HCT116 (cell line): ENCODE measurements at regions not wholly inside any gene's neighbourhood (a gene's known extent, or its start where the extent isn't known, plus 50 kb on each side); places are given as distances from the start of the nearest gene placed in this dataset.

Experiments used
- ATAC-seq: fragments of 200-7000 bp; cut with Tn5 transposase; 2 replicates; pipeline ENCODE4 v1.9.1; 2020; ENCODE audit warnings: mild to moderate bottlenecking, moderate library complexity
- BruUV-seq: library from RNA; stranded (reverse); fragments of 400-500 nt; replicated peaks from 2 replicates; lab custom pipeline; 2021; lab: Mats Ljungman, UMichigan
- CTCF ChIA-PET: fragments of 300-600 bp; sonication (Branson Sonifier 250); formaldehyde crosslinking; loops from one replicate; lab custom pipeline; 2021; ENCODE audit warnings: antibody characterized with exemption; lab: Charles Lee
- POLR2A ChIA-PET: fragments of 300-600, 350-600 bp; sonication (Branson Sonifier 250); formaldehyde crosslinking; loops from one replicate; lab custom pipeline; 2021; ENCODE audit warnings: antibody characterized with exemption; lab: Charles Lee
- RAD21 ChIA-PET, 2 experiments: fragments of 300-600 bp; sonication (Branson Sonifier 250); formaldehyde crosslinking; loops; one replicate each; lab custom pipeline; 2023; ENCODE audit warnings: low total read pairs in 2 of 2; ENCODE audit not compliant: uncharacterized antibody in 2 of 2, unreplicated experiment in 2 of 2, low non-redundant PET in 1 of 2; lab: Charles Lee
- DNase-seq: peaks from one replicate; pipeline ENCODE4 v3.0.0-alpha.2; 2010; ENCODE audit warnings: low read depth, low spot score
- H2AFZ ChIP-seq: fragments of 200-600 bp; shearing (Covaris generic), sonication (generic); 2 replicates; pipeline ENCODE4 v1.6.1; 2017; ENCODE audit warnings: low read depth, mixed run types, mixed read lengths, antibody characterized with exemption, low read length; ENCODE audit not compliant: poor library complexity, severe bottlenecking
- H3K27ac ChIP-seq: 2 replicates; pipeline ENCODE4 v1.5.1; 2012; ENCODE audit warnings: low read depth, low read length
- H3K27me3 ChIP-seq: fragments of 200-600 bp; sonication (generic); 2 replicates; pipeline ENCODE4 v1.6.1; 2016; ENCODE audit warnings: mixed run types, low read length, mixed read lengths; ENCODE audit not compliant: insufficient read depth
- H3K36me3 ChIP-seq, 2 experiments: fragments of 200-500 bp in 1 of 2; fragments of 200-600 bp in 1 of 2; sonication (Bioruptor generic) in 1 of 2; sonication (generic) in 1 of 2; 2 replicates each; pipeline versions ENCODE4 v1.5.1 to v1.6.1; 2014 to 2016; ENCODE audit warnings: low read length in 2 of 2, inconsistent platforms in 1 of 2, mixed read lengths in 1 of 2, mixed run types in 1 of 2; ENCODE audit not compliant: insufficient read depth in 2 of 2, control insufficient read depth in 1 of 2
- H3K4me1 ChIP-seq, 2 experiments: fragments of 200-600 bp in 1 of 2; sonication (generic) in 1 of 2; 2 replicates each; pipeline versions ENCODE4 v1.5.1 to v1.6.1; 2012 to 2017; ENCODE audit warnings: low read length in 2 of 2, inconsistent platforms in 1 of 2, mild to moderate bottlenecking in 1 of 2, mixed read lengths in 1 of 2, mixed run types in 1 of 2, moderate library complexity in 1 of 2; ENCODE audit not compliant: insufficient read depth in 2 of 2, control insufficient read depth in 1 of 2
- H3K4me2 ChIP-seq: fragments of 200-600 bp; sonication (generic); 2 replicates; pipeline ENCODE4 v1.6.1; 2017; ENCODE audit warnings: mixed run types, low read length, mixed read lengths
- H3K4me3 ChIP-seq, 2 experiments: fragments of 200-600 bp in 1 of 2; sonication (generic) in 1 of 2; replicated peaks in 1 of 2; 2 replicates each; pipeline ENCODE4 v1.5.1; 2011 to 2016; ENCODE audit warnings: low read length in 2 of 2, control low read depth in 1 of 2, low read depth in 1 of 2, mild to moderate bottlenecking in 1 of 2, mixed read lengths in 1 of 2, mixed run types in 1 of 2
- H3K79me2 ChIP-seq: fragments of 200-600 bp; sonication (generic); 2 replicates; pipeline ENCODE4 v1.6.1; 2017; ENCODE audit warnings: mild to moderate bottlenecking, mixed run types, low read length, moderate library complexity, mixed read lengths; ENCODE audit not compliant: insufficient read depth
- H3K9ac ChIP-seq: fragments of 200-600 bp; sonication (generic); 2 replicates; pipeline ENCODE4 v1.6.1; 2016; ENCODE audit warnings: low read length, mixed read lengths
- H3K9me2 ChIP-seq: fragments of 200-600 bp; sonication (generic), shearing (Covaris generic); 2 replicates; pipeline ENCODE4 v1.6.1; 2017; ENCODE audit warnings: mixed run types, mild to moderate bottlenecking, moderate library complexity; ENCODE audit not compliant: insufficient read depth
- H3K9me3 ChIP-seq, 2 experiments: fragments of 200-500 bp in 1 of 2; fragments of 200-600 bp in 1 of 2; sonication (Bioruptor generic) in 1 of 2; sonication (generic) in 1 of 2; 2 replicates each; pipeline ENCODE4 v1.6.1; 2014 to 2017; ENCODE audit warnings: low read length in 2 of 2, mixed read lengths in 2 of 2, inconsistent platforms in 1 of 2, low read depth in 1 of 2, mild to moderate bottlenecking in 1 of 2, mixed run types in 1 of 2, moderate library complexity in 1 of 2; ENCODE audit not compliant: control insufficient read depth in 1 of 2, insufficient read depth in 1 of 2
- H4K20me1 ChIP-seq: fragments of 200-600 bp; sonication (generic), shearing (Covaris generic); 2 replicates; pipeline ENCODE4 v1.6.1; 2017; ENCODE audit warnings: mixed run types, mild to moderate bottlenecking, moderate library complexity; ENCODE audit not compliant: insufficient read depth
- ATF3 ChIP-seq: IDR thresholded peaks from 2 replicates; pipeline ENCODE4 v1.6.1; 2012
- CBX3 ChIP-seq: IDR thresholded peaks from 2 replicates; pipeline ENCODE4 v1.6.1; 2012; ENCODE audit warnings: low read depth
- CEBPB ChIP-seq: IDR thresholded peaks from 2 replicates; pipeline ENCODE4 v1.6.1; 2012; ENCODE audit warnings: low read depth
- CTCF ChIP-seq, 3 experiments: fragments of 200-600 bp in 1 of 3; sonication (generic) in 1 of 3; IDR thresholded peaks in 2 of 3; conservative IDR thresholded peaks in 1 of 3; 2 replicates each; pipeline ENCODE4 v1.5.1; 2012 to 2017; ENCODE audit warnings: low read depth in 2 of 3, low read length in 2 of 3, antibody characterized with exemption in 1 of 3, borderline replicate concordance in 1 of 3, control low read depth in 1 of 3, mild to moderate bottlenecking in 1 of 3, mixed read lengths in 1 of 3, mixed run types in 1 of 3, moderate library complexity in 1 of 3; ENCODE audit not compliant: insufficient read depth in 1 of 3
- EGR1 ChIP-seq: IDR thresholded peaks from 2 replicates; pipeline ENCODE4 v1.6.1; 2012; ENCODE audit warnings: low read depth
- ELF1 ChIP-seq: IDR thresholded peaks from 2 replicates; pipeline ENCODE4 v1.6.1; 2012; ENCODE audit warnings: low read depth, borderline replicate concordance
- EZH2phosphoT487 ChIP-seq: fragments of 200-600 bp; IDR thresholded peaks from 2 replicates; pipeline ENCODE4 v1.6.1; 2018; ENCODE audit warnings: antibody characterized with exemption, borderline replicate concordance
- JUND ChIP-seq: IDR thresholded peaks from 2 replicates; pipeline ENCODE4 v1.6.1; 2012
- POLR2AphosphoS5 ChIP-seq: IDR thresholded peaks from 2 replicates; pipeline ENCODE4 v1.6.1; 2011; ENCODE audit warnings: mild to moderate bottlenecking, low read depth, low read length, moderate library complexity
- RAD21 ChIP-seq: IDR thresholded peaks from 2 replicates; pipeline ENCODE4 v1.6.1; 2012; ENCODE audit warnings: low read depth, mild to moderate bottlenecking
- SIN3A ChIP-seq: IDR thresholded peaks from 2 replicates; pipeline ENCODE4 v1.6.1; 2012; ENCODE audit warnings: low read depth
- SP1 ChIP-seq: IDR thresholded peaks from 2 replicates; pipeline ENCODE4 v1.6.1; 2012; ENCODE audit warnings: low read depth
- SRF ChIP-seq: IDR thresholded peaks from 2 replicates; pipeline ENCODE4 v1.6.1; 2012; ENCODE audit warnings: low read depth
- TCF7L2 ChIP-seq: IDR thresholded peaks from 2 replicates; pipeline ENCODE4 v1.7.0; 2011; ENCODE audit warnings: borderline replicate concordance, inconsistent platforms; ENCODE audit not compliant: insufficient read depth, insufficient read length; ENCODE audit errors: extremely low read depth
- YY1 ChIP-seq: IDR thresholded peaks from 2 replicates; pipeline ENCODE4 v1.6.1; 2011; ENCODE audit warnings: low read length, low read depth, moderate library complexity, mild to moderate bottlenecking; ENCODE audit not compliant: insufficient replicate concordance; ENCODE audit errors: extremely low read depth
- ZFX ChIP-seq: fragments of 450-650 bp; IDR thresholded peaks from 2 replicates; pipeline ENCODE4 v1.6.1; 2017
- ZNF274 ChIP-seq: fragments of 200-500 bp; sonication (Bioruptor generic); IDR thresholded peaks from 2 replicates; pipeline ENCODE4 v1.6.1; 2014; ENCODE audit warnings: mild to moderate bottlenecking, low read depth, low read length, inconsistent platforms
- intact Hi-C: fragments of 100-400 bp; cut with micrococcal nuclease; formaldehyde crosslinking; loops from 2 replicates; pipeline ENCODE4 v1.10.0; 2022

DNA sequence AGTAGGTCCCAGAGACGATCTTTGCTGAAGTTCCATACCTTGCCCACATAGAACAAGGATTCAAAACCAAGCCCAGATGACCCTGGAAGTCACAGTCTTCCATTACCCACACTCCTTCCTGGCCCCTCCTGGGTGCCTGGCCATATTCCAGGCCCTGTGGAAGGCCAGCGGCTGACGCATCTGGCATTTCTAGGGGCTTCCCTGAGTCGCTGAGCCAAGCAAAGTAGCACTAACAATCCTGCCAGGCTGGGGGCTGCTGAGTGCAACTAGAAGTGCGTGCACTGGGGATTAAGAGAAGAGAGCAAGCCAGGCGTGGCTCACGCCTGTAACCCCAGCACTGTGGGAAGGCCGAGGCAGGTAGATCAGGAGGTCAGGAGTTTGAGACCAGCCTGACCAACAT lies 175.2 kb upstream of the CPEB2 start:
- Histone ChIP-seq H3K9me2 (no peaks in the 10 kb centered on the region), H3K79me2 (no peaks in the 10 kb centered on the region), H3K4me2 (no peak overlapping the region), H3K27me3 (no peaks in the 10 kb centered on the region), H3K9me3 (no peaks in the 10 kb centered on the region), H2AFZ (no peak overlapping the region), H3K27ac (no peak overlapping the region), H4K20me1 (no peaks in the 10 kb centered on the region), H3K4me3 (no peak overlapping the region), H3K9ac (no peak overlapping the region), H3K36me3 (no peaks in the 10 kb centered on the region), H3K4me1 (no peaks in the 10 kb centered on the region)
- TF ChIP-seq POLR2AphosphoS5 (no peak), ZFX (no peak), JUND (no peak), CTCF (IDR thresholded peaks at IDR 0.05 in 2 of 3, conservative IDR thresholded peaks at IDR 0.05 in 1 of 3; ENCODE audit: borderline replicate concordance in 1 of 3, insufficient read depth in 1 of 3, low read depth in 2 of 3, low read length in 2 of 3) (no peak), RAD21 (no peak), ATF3 (no peak)
- ATAC-seq (no peak), DNase-seq (no peak)
- ChIA-PET CTCF (no interaction called here), RAD21 (no interaction called here), POLR2A (no interaction called here)
- intact Hi-C loops, result no loop called here
- BruUV-seq, result no TSS peak

GRCh38 chr4:14829795-14830194 lies 172.5 kb upstream of the CPEB2 start:
- H3K9me3 ChIP-seq, result no peaks in the 10 kb centered on the region
- ATAC-seq, result no peak
- no peak overlapping the region for H3K4me2 ChIP-seq
- H4K20me1 ChIP-seq, result no peaks in the 10 kb centered on the region
- POLR2A ChIA-PET, result no interaction called here
- no peak overlapping the region for H3K4me3 ChIP-seq
- RAD21 ChIA-PET, result no interaction called here
- H3K79me2 ChIP-seq, result no peaks in the 10 kb centered on the region
- no peak overlapping the region for H3K9ac ChIP-seq
- intact Hi-C loops, result no loop called here
- no peaks in the 10 kb centered on the region for H3K27me3 ChIP-seq
- H3K9me2 ChIP-seq, result no peaks in the 10 kb centered on the region
- CTCF ChIA-PET, result no interaction called here
- no peak overlapping the region for H2AFZ ChIP-seq
- no peaks in the 10 kb centered on the region for H3K36me3 ChIP-seq
- H3K4me1 ChIP-seq, result no peaks in the 10 kb centered on the region
- no TSS peak for BruUV-seq
- no peak overlapping the region for H3K27ac ChIP-seq
- no peak for DNase-seq
- TF ChIP-seq POLR2AphosphoS5 (no peak), YY1 (no peak), ZNF274 (no peak), EZH2phosphoT487 (no peak), ZFX (no peak), SP1 (no peak), CEBPB (no peak), ELF1 (no peak), SRF (no peak), SIN3A (no peak), CTCF (IDR thresholded peaks at IDR 0.05 in 2 of 3, conservative IDR thresholded peaks at IDR 0.05 in 1 of 3; ENCODE audit: borderline replicate concordance in 1 of 3, insufficient read depth in 1 of 3, low read depth in 2 of 3, low read length in 2 of 3) (no peak), EGR1 (no peak), CBX3 (no peak), JUND (no peak), TCF7L2 (no peak)
